KMS-11 (cell line): ENCODE measurements at regions not wholly inside any gene's neighbourhood (a gene's known extent, or its start where the extent isn't known, plus 50 kb on each side); places are given as distances from the start of the nearest gene placed in this dataset.

Experiments
- H2AFZ ChIP-seq: fragments of 200-600 bp; sonication (generic); 2 replicates; pipeline ENCODE4 v1.6.1; 2016; ENCODE audit warnings: antibody characterized with exemption, mixed run types, low read depth
- H3K27ac ChIP-seq: fragments of 200-600 bp; sonication (generic); 2 replicates; pipeline ENCODE4 v1.6.1; 2016; ENCODE audit warnings: mild to moderate bottlenecking, mixed run types
- H3K27me3 ChIP-seq: fragments of 200-600 bp; sonication (generic); 2 replicates; pipeline ENCODE4 v1.6.1; 2017; ENCODE audit warnings: mild to moderate bottlenecking, low read depth, mixed run types, moderate library complexity; ENCODE audit not compliant: insufficient read depth
- H3K36me3 ChIP-seq: fragments of 200-600 bp; sonication (generic); 2 replicates; pipeline ENCODE4 v1.6.1; 2017; ENCODE audit warnings: mild to moderate bottlenecking, mixed run types; ENCODE audit not compliant: insufficient read depth
- H3K4me1 ChIP-seq: fragments of 200-600 bp; sonication (generic); 2 replicates; pipeline ENCODE4 v1.6.1; 2016; ENCODE audit warnings: mild to moderate bottlenecking, low read depth, mixed run types; ENCODE audit not compliant: poor library complexity, severe bottlenecking
- H3K4me2 ChIP-seq: fragments of 200-600 bp; sonication (generic); 2 replicates; pipeline ENCODE4 v1.7.0; 2016; ENCODE audit warnings: mild to moderate bottlenecking, mixed run types
- H3K4me3 ChIP-seq: fragments of 200-600 bp; sonication (generic); IDR thresholded peaks from 2 replicates; pipeline ENCODE4 v1.6.1; 2017; ENCODE audit warnings: low read depth, low read length, mixed read lengths; ENCODE audit not compliant: insufficient read depth
- H3K79me2 ChIP-seq: fragments of 200-600 bp; sonication (generic); 2 replicates; pipeline ENCODE4 v1.6.1; 2016; ENCODE audit warnings: low read depth, mixed run types; ENCODE audit not compliant: insufficient read depth
- H3K9ac ChIP-seq: fragments of 200-600 bp; sonication (generic); 2 replicates; pipeline ENCODE4 v1.6.1; 2016; ENCODE audit warnings: mild to moderate bottlenecking, mixed run types
- H4K20me1 ChIP-seq: fragments of 200-600 bp; sonication (generic); 2 replicates; pipeline ENCODE4 v1.6.1; 2016; ENCODE audit warnings: mild to moderate bottlenecking, mixed run types; ENCODE audit not compliant: insufficient read depth
- CTCF ChIP-seq: fragments of 200-600 bp; sonication (generic); conservative IDR thresholded peaks from 2 replicates; pipeline ENCODE4 v1.6.1; 2017; ENCODE audit warnings: low read depth, mild to moderate bottlenecking, antibody characterized with exemption, low read length, moderate library complexity, mixed read lengths

GRCh38 chr11:115630214-115630613 is 126.0 kb upstream of the CADM1 start:
- Histone ChIP-seq H4K20me1 (no peaks in the 10 kb centered on the region), H3K79me2 (no peaks in the 10 kb centered on the region), H3K4me3 (no peak overlapping the region), H3K4me1 (no peaks in the 10 kb centered on the region), H2AFZ (no peak overlapping the region), H3K36me3 (no peaks in the 10 kb centered on the region), H3K27me3 (no peaks in the 10 kb centered on the region), H3K27ac (no peak overlapping the region), H3K4me2 (no peak overlapping the region), H3K9ac (no peak overlapping the region)
- no peak for TF ChIP-seq CTCF

GRCh38 chr11:115629456-115630015 is 125.3 kb upstream of the CADM1 start:
- Histone ChIP-seq H3K27ac (no peak overlapping the region), H2AFZ (no peak overlapping the region), H3K4me2 (no peak overlapping the region), H4K20me1 (no peaks in the 10 kb centered on the region), H3K79me2 (no peaks in the 10 kb centered on the region), H3K4me1 (no peaks in the 10 kb centered on the region), H3K27me3 (no peaks in the 10 kb centered on the region), H3K36me3 (no peaks in the 10 kb centered on the region), H3K4me3 (no peak overlapping the region), H3K9ac (no peak overlapping the region)
- TF ChIP-seq CTCF = no peak

GRCh38 chr11:115627666-115628460 is 123.6 kb upstream of the CADM1 start:
- no peaks in the 10 kb centered on the region for H3K4me1 ChIP-seq
- H2AFZ ChIP-seq = no peak overlapping the region
- H3K79me2 ChIP-seq = no peaks in the 10 kb centered on the region
- H3K4me2 ChIP-seq = no peak overlapping the region
- H3K9ac ChIP-seq = no peak overlapping the region
- no peaks in the 10 kb centered on the region for H3K27me3 ChIP-seq
- no peaks in the 10 kb centered on the region for H3K36me3 ChIP-seq
- H4K20me1 ChIP-seq = no peaks in the 10 kb centered on the region
- no peak overlapping the region for H3K27ac ChIP-seq
- TF ChIP-seq CTCF = no peak
- no peak overlapping the region for H3K4me3 ChIP-seq

GRCh38 chr11:115627071-115627470 is 122.9 kb upstream of the CADM1 start:
- Histone ChIP-seq H3K9ac (no peak overlapping the region), H3K79me2 (no peaks in the 10 kb centered on the region), H2AFZ (no peak overlapping the region), H3K27ac (no peak overlapping the region), H4K20me1 (no peaks in the 10 kb centered on the region), H3K4me3 (no peak overlapping the region), H3K27me3 (no peaks in the 10 kb centered on the region), H3K36me3 (no peaks in the 10 kb centered on the region), H3K4me2 (no peak overlapping the region), H3K4me1 (no peaks in the 10 kb centered on the region)
- TF ChIP-seq CTCF = no peak
